PC-3 (cell line): ENCODE measurements at regions not wholly inside any gene's neighbourhood (a gene's known extent, or its start where the extent isn't known, plus 50 kb on each side); places are given as distances from the start of the nearest gene placed in this dataset.

Experiments
- ATAC-seq: fragments of 200-7000 bp; cut with Tn5 transposase; 2 replicates; pipeline ENCODE4 v1.9.1; 2020; ENCODE audit warnings: mild to moderate bottlenecking, moderate library complexity
- BruUV-seq: library from RNA; stranded (reverse); fragments of 400-500 nt; replicated peaks from 2 replicates; lab custom pipeline; 2021; lab: Mats Ljungman, UMichigan
- CTCF ChIA-PET: fragments of 300-600 bp; sonication (Branson Sonifier 250); formaldehyde crosslinking; loops from one replicate; lab custom pipeline; 2022; ENCODE audit warnings: antibody characterized with exemption; lab: Charles Lee
- POLR2A ChIA-PET: fragments of 300-600 bp; sonication (Branson Sonifier 250); formaldehyde crosslinking; loops from one replicate; lab custom pipeline; 2022; ENCODE audit warnings: antibody characterized with exemption; ENCODE audit not compliant: unreplicated experiment; lab: Charles Lee
- DNase-seq: peaks from one replicate; pipeline ENCODE4 v3.0.0-alpha.2; 2015
- H2AFZ ChIP-seq: fragments of 300-600 bp; sonication (generic); 2 replicates; pipeline ENCODE4 v1.6.0; 2016; ENCODE audit warnings: antibody characterized with exemption, low read length
- H3F3A ChIP-seq: fragments of 300-600 bp; sonication (generic); one replicate; pipeline ENCODE4 v1.6.0; 2017; ENCODE audit warnings: antibody characterized with exemption, low read length, control low read depth, mild to moderate bottlenecking; ENCODE audit not compliant: unreplicated experiment
- H3K27ac ChIP-seq: fragments of 300-600 bp; sonication (generic); 2 replicates; pipeline ENCODE4 v1.5.1; 2016; ENCODE audit warnings: mild to moderate bottlenecking, low read length
- H3K27me3 ChIP-seq: fragments of 300-600 bp; sonication (generic); 2 replicates; pipeline ENCODE4 v1.6.1; 2016; ENCODE audit warnings: low read length, mixed read lengths
- H3K36me3 ChIP-seq: fragments of 300-600 bp; sonication (generic); 2 replicates; pipeline ENCODE4 v1.6.1; 2016; ENCODE audit warnings: low read depth, mixed run types, low read length, mixed read lengths
- H3K4me1 ChIP-seq: fragments of 300-600 bp; sonication (generic); 2 replicates; pipeline ENCODE4 v1.5.1; 2016; ENCODE audit warnings: low read length; ENCODE audit not compliant: insufficient read depth
- H3K4me2 ChIP-seq: fragments of 300-600 bp; sonication (generic); 2 replicates; pipeline ENCODE4 v1.6.0; 2016; ENCODE audit warnings: low read length
- H3K4me3 ChIP-seq: fragments of 300-600 bp; sonication (generic); 2 replicates; pipeline ENCODE4 v1.5.1; 2016; ENCODE audit warnings: mild to moderate bottlenecking, low read length, mixed read lengths
- H3K79me2 ChIP-seq: fragments of 300-600 bp; sonication (generic); 2 replicates; pipeline ENCODE4 v1.6.1; 2017; ENCODE audit warnings: low read length, mixed read lengths
- H3K9ac ChIP-seq: fragments of 300-600 bp; sonication (generic); 2 replicates; pipeline ENCODE4 v1.6.0; 2016; ENCODE audit warnings: mild to moderate bottlenecking, low read length
- H3K9me2 ChIP-seq: fragments of 300-600 bp; sonication (generic); replicated peaks from 2 replicates; pipeline ENCODE4 v1.6.1; 2016; ENCODE audit warnings: mixed run types, low read length, mixed read lengths
- H3K9me3 ChIP-seq: fragments of 300-600 bp; sonication (generic); 2 replicates; pipeline ENCODE4 v1.6.1; 2016; ENCODE audit warnings: low read length, mixed read lengths
- H4K20me1 ChIP-seq: fragments of 300-600 bp; sonication (generic); 2 replicates; pipeline ENCODE4 v1.6.1; 2016; ENCODE audit warnings: low read length, mixed read lengths
- EZH2 ChIP-seq: fragments of 300-600 bp; sonication (generic); IDR thresholded peaks from one replicate; pipeline ENCODE4 v1.6.1; 2017; ENCODE audit warnings: antibody characterized with exemption, mild to moderate bottlenecking, low read length; ENCODE audit not compliant: unreplicated experiment
- EZH2phosphoT487 ChIP-seq: fragments of 300-600 bp; sonication (generic); IDR thresholded peaks from 2 replicates; pipeline ENCODE4 v1.6.1; 2018; ENCODE audit warnings: mild to moderate bottlenecking, antibody characterized with exemption, low read length, borderline replicate concordance
- intact Hi-C: fragments of 100-400 bp; cut with micrococcal nuclease; formaldehyde crosslinking; loops from 2 replicates; pipeline ENCODE4 v1.9.0; 2023
- TF ChIP-seq, protein P1 (sequence below): fragments of 300-600 bp; sonication (generic); conservative IDR thresholded peaks from 2 replicates; pipeline ENCODE4 v1.5.1; 2017; ENCODE audit warnings: antibody characterized with exemption, low read depth, mild to moderate bottlenecking, low read length

DNA sequence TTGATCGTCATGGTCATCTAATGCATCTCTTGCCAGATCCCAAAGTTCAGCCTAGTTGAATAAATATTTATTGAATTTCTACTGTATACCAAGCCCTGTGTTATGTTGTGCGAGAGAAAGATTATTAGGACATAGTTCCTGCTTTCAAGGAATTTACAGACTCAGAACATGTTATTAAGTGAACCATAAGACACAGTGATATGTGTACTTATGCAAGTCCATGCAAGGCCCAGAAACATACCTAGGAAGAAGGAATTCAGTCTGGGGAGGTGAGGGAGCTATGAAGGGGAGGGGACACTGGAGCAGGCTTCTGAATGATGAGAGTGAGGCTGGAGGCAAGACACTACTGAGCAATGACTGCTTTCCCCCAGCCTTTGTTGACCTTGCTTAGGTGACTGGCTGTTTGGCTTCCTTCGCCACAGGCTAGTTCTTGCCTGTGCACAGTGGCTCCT lies 81.4 kb downstream of the ACAA2 start:
- intact Hi-C loops = no loop called here
- TF ChIP-seq EZH2 (no peak), EZH2phosphoT487 (no peak)
- TF ChIP-seq, protein P1, sequence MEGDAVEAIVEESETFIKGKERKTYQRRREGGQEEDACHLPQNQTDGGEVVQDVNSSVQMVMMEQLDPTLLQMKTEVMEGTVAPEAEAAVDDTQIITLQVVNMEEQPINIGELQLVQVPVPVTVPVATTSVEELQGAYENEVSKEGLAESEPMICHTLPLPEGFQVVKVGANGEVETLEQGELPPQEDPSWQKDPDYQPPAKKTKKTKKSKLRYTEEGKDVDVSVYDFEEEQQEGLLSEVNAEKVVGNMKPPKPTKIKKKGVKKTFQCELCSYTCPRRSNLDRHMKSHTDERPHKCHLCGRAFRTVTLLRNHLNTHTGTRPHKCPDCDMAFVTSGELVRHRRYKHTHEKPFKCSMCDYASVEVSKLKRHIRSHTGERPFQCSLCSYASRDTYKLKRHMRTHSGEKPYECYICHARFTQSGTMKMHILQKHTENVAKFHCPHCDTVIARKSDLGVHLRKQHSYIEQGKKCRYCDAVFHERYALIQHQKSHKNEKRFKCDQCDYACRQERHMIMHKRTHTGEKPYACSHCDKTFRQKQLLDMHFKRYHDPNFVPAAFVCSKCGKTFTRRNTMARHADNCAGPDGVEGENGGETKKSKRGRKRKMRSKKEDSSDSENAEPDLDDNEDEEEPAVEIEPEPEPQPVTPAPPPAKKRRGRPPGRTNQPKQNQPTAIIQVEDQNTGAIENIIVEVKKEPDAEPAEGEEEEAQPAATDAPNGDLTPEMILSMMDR = no peak
- CTCF ChIA-PET = no interaction called here
- ATAC-seq (no peak; the same call in 1 of the 2 replicates), DNase-seq (no peak)
- Histone ChIP-seq H3K36me3 (no peaks in the 10 kb centered on the region), H3K4me3 (no peak overlapping the region), H3K4me1 (no peaks in the 10 kb centered on the region), H3K9ac (no peak overlapping the region), H4K20me1 (no peaks in the 10 kb centered on the region), H3F3A (no peaks in the 10 kb centered on the region), H3K4me2 (no peak overlapping the region), H3K9me2 (no peaks in the 10 kb centered on the region), H2AFZ (no peak overlapping the region), H3K79me2 (no peaks in the 10 kb centered on the region), H3K27ac (no peak overlapping the region), H3K27me3 (no peaks in the 10 kb centered on the region), H3K9me3 (no peaks in the 10 kb centered on the region)
- no TSS peak for BruUV-seq
- POLR2A ChIA-PET = no interaction called here

DNA sequence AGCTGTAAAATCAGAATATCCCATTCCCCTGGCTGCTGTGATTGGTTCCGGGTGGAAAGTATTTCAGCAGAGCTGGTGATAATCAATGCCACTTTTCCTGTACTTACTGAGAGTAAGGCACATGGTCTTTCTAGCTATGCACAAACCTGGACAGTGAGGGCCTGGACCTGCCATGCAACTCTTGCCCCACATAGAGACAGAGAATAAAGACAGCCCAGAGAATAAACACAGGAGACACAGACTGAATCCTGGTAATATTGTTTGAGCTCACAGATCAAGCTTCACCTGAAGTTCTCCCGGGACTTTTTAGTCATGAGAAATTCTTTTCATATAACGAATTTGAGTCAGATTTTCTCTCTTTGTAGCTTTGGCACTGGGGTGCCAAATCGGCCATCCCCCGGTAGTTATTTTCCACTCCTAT lies 81.9 kb downstream of the ACAA2 start:
- no peak overlapping the region for H3K27ac ChIP-seq
- H3K9me2 ChIP-seq = no peaks in the 10 kb centered on the region
- no peaks in the 10 kb centered on the region for H3K27me3 ChIP-seq
- no peaks in the 10 kb centered on the region for H3K79me2 ChIP-seq
- no peak for TF ChIP-seq EZH2phosphoT487
- no peak for TF ChIP-seq EZH2
- TF ChIP-seq, protein P1 = no peak
- ATAC-seq = no peak
- no peaks in the 10 kb centered on the region for H3K36me3 ChIP-seq
- H4K20me1 ChIP-seq = no peaks in the 10 kb centered on the region
- ChIA-PET CTCF (no interaction called here), POLR2A (no interaction called here)
- H3K9ac ChIP-seq = no peak overlapping the region
- BruUV-seq = no TSS peak
- DNase-seq = no peak
- H3K4me2 ChIP-seq = no peak overlapping the region
- no peak overlapping the region for H2AFZ ChIP-seq
- 0 out of 2 replicates have a peak, but pooled peaks cover under 1% of the 10 kb centered on the region for H3K4me1 ChIP-seq
- intact Hi-C loops = no loop called here
- H3K4me3 ChIP-seq = no peak overlapping the region
- no peaks in the 10 kb centered on the region for H3K9me3 ChIP-seq
- no peaks in the 10 kb centered on the region for H3F3A ChIP-seq

DNA sequence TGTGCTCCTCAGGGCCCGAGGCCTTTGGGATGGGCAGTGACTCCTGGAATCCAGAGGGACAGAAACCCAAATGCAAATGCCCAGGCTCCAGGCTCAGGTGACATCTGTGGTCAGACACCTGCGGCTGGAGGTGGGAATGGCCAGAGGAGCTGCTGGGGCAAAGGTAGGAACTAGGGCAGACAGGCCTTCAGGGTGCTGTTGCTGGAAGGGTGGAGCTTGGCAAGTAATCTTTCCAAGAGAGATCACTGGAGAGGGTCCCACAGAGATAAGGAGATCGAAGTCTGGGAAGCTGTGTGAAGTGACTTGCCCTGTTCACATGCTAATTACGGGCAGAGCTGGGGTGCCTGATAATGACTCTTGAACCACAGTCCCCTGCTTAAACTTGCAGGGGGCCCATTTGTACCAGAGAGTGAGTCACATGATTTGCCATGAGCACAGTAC lies 82.4 kb downstream of the ACAA2 start:
- no peaks in the 10 kb centered on the region for H3F3A ChIP-seq
- no peak overlapping the region for H3K27ac ChIP-seq
- no TSS peak for BruUV-seq
- TF ChIP-seq, protein P1 = no peak
- TF ChIP-seq EZH2 = no peak
- TF ChIP-seq EZH2phosphoT487 = no peak
- POLR2A ChIA-PET = no interaction called here
- no peak overlapping the region for H3K4me3 ChIP-seq
- no peak overlapping the region for H3K4me2 ChIP-seq
- peaks cover 5% of the 10 kb centered on the region; the same call in 1 of the 2 replicates for H3K4me1 ChIP-seq
- no peak overlapping the region for H3K9ac ChIP-seq
- DNase-seq (no peak), ATAC-seq (no peak)
- no peaks in the 10 kb centered on the region for H3K79me2 ChIP-seq
- H3K9me2 ChIP-seq = no peaks in the 10 kb centered on the region
- H3K36me3 ChIP-seq = no peaks in the 10 kb centered on the region
- H4K20me1 ChIP-seq = no peaks in the 10 kb centered on the region
- CTCF ChIA-PET = no interaction called here
- H2AFZ ChIP-seq = no peak overlapping the region
- intact Hi-C loops = no loop called here
- no peaks in the 10 kb centered on the region for H3K27me3 ChIP-seq
- no peaks in the 10 kb centered on the region for H3K9me3 ChIP-seq
